GM20431 (cell line): ENCODE measurements at regions not wholly inside any gene's neighbourhood (a gene's known extent, or its start where the extent isn't known, plus 50 kb on each side); places are given as distances from the start of the nearest gene placed in this dataset.

Experiments used
- in situ Hi-C: fragments of 300-500 bp; cut with MseI, MboI; formaldehyde crosslinking; loops from one replicate; pipeline ENCODE4 v1.15.0; 2020; ENCODE audit warnings: low sequenced_read_pairs; ENCODE audit not compliant: unreplicated experiment

GRCh38 chr4:41883988-41884734, 51.1 kb upstream of the TMEM33 start:
- in situ Hi-C loops: loop anchor here (10.0 to 25.0 kb wide), 2 partner anchors 199 to 597 kb away; no protein-coding TSS in a partner anchor

GRCh38 chr4:41882625-41883347, 52.4 kb upstream of the TMEM33 start:
- in situ Hi-C loops: loop anchor here (10.0 to 25.0 kb wide), 2 partner anchors 198 to 595 kb away; no protein-coding TSS in a partner anchor

- in situ Hi-C loops: loop anchor here (10.0 to 25.0 kb wide), 2 partner anchors 197 to 595 kb away; no protein-coding TSS in a partner anchor
Observed at GRCh38 chr4:41881981-41882624, 53.1 kb upstream of the TMEM33 start.

GRCh38 chr4:41880840-41881831, 54.1 kb upstream of the TMEM33 start:
- in situ Hi-C loops: loop anchor here (10.0 to 25.0 kb wide), 2 partner anchors 196 to 594 kb away; no protein-coding TSS in a partner anchor

GRCh38 chr4:41880022-41880837, 55.0 kb upstream of the TMEM33 start:
- in situ Hi-C loops: loop anchor here (10.0 to 25.0 kb wide), 2 partner anchors 195 to 593 kb away; no protein-coding TSS in a partner anchor

- in situ Hi-C loops: loop anchor here (25.0 kb wide), 1 partner anchor 592 kb away; no protein-coding TSS in a partner anchor
Observed at GRCh38 chr4:41879552-41879951, 55.7 kb upstream of the TMEM33 start.

GRCh38 chr4:41878991-41879491, 56.2 kb upstream of the TMEM33 start:
- in situ Hi-C loops: loop anchor here (25.0 kb wide), 1 partner anchor 592 kb away; no protein-coding TSS in a partner anchor

- in situ Hi-C loops: loop anchor here (25.0 kb wide), 1 partner anchor 591 kb away; no protein-coding TSS in a partner anchor
Observed at GRCh38 chr4:41878170-41878969, 56.9 kb upstream of the TMEM33 start.

GRCh38 chr4:41877020-41877796, 58.0 kb upstream of the TMEM33 start:
- in situ Hi-C loops: loop anchor here (25.0 kb wide), 1 partner anchor 590 kb away; no protein-coding TSS in a partner anchor

- in situ Hi-C loops: loop anchor here (25.0 kb wide), 1 partner anchor 588 kb away; no protein-coding TSS in a partner anchor
Observed at GRCh38 chr4:41874873-41875272, 60.4 kb upstream of the TMEM33 start.

- in situ Hi-C loops: no loop called here
Observed at GRCh38 chr4:41874398-41874797, 60.8 kb upstream of the TMEM33 start.

GRCh38 chr4:41873380-41874295, 61.6 kb upstream of the TMEM33 start:
- in situ Hi-C loops: no loop called here

- in situ Hi-C loops: no loop called here
Observed at GRCh38 chr4:41870035-41870434, 65.2 kb upstream of the TMEM33 start.

GRCh38 chr4:41866799-41867677, 68.2 kb upstream of the TMEM33 start:
- in situ Hi-C loops: no loop called here
